HG02943 (cell line): ENCODE measurements at regions not wholly inside any gene's neighbourhood (a gene's known extent, or its start where the extent isn't known, plus 50 kb on each side); places are given as distances from the start of the nearest gene placed in this dataset.

Experiments
- ATAC-seq: cut with Tn5 transposase; IDR thresholded peaks from one replicate; pipeline ENCODE4 v1.9.1; 2021; ENCODE audit warnings: mild to moderate bottlenecking, low read depth, moderate library complexity; ENCODE audit not compliant: unreplicated experiment

- ATAC-seq = no peak
Observed at GRCh38 chr12:65648461-65648860, 175.8 kb upstream of the HMGA2 start.

GRCh38 chr12:65649126-65649525, 175.2 kb upstream of the HMGA2 start:
- ATAC-seq = no peak

GRCh38 chr12:65651060-65651459, 173.2 kb upstream of the HMGA2 start:
- no peak for ATAC-seq

- ATAC-seq = no peak
Observed at GRCh38 chr12:65653321-65653720, 171.0 kb upstream of the HMGA2 start.

- no peak for ATAC-seq
Observed at GRCh38 chr12:65653946-65654629, 170.2 kb upstream of the HMGA2 start.

- ATAC-seq = no peak
Observed at GRCh38 chr12:65655074-65655493, 169.2 kb upstream of the HMGA2 start.

GRCh38 chr12:65656156-65656882, 168.0 kb upstream of the HMGA2 start:
- no peak for ATAC-seq

DNA sequence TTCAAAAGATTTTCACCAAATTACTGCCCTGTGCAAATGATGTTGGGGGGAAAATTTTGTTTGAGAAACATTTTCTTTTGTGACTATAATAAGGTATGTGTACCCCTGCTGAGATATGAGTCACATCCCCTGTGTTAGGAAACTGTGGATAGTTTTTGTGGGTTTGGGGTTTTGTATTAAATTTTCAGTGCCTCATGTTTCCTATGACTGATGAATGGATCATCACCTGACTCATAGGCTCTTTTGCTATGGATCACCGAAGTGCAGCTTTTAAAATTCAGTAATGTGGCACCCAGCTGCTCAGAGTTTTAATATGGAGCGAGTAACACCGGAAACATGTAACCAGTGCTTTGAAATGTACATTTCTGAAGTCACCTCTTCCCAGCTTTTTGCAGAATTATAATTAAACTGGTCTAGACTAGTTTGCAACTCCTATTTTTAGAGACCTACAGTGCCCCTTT, 167.4 kb upstream of the HMGA2 start:
- ATAC-seq = no peak

GRCh38 chr12:65657635-65658034, 166.6 kb upstream of the HMGA2 start:
- ATAC-seq = no peak

GRCh38 chr12:65658360-65658759, 165.9 kb upstream of the HMGA2 start:
- no peak for ATAC-seq

- ATAC-seq = no peak
Observed at GRCh38 chr12:65659681-65660080, 164.6 kb upstream of the HMGA2 start.

DNA sequence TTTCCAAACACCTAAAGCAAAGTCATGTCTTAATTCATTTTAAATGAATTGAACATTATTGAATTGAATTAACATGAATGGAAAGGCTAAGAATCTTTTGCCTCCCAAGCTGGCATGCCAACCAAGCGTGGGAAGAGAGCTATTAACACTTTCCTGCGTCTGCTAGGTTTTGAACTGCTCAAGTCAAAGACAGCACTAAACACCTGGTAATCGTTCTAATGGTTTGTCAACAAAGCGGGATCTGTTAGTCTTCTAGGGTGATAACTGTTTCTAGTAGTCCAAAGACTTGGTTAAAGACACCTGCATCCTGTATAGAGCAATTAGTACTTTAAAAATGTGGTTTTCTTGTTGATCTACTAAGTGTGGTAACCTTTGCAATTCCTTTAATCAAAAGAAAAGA, 164.2 kb upstream of the HMGA2 start:
- ATAC-seq = no peak

DNA sequence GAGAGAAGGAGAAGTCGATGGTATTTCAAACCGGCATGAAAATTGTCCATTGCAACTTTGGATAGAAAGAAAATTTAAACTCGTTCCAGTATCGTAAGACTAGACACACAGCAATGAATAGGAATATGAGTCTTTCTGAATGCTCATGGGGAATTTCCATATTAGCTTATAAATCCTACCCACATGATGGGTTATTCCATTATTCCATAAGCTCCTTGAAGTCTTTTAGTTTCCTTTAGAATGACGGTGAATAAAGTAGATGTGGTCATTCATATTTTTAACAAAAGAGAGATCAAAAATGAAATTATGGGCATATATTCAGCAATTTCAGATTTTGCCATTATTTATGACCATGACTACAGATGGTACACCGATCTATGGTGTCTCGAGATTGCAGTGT, 163.4 kb upstream of the HMGA2 start:
- ATAC-seq = no peak

GRCh38 chr12:65662590-65662989, 161.7 kb upstream of the HMGA2 start:
- ATAC-seq = no peak

DNA sequence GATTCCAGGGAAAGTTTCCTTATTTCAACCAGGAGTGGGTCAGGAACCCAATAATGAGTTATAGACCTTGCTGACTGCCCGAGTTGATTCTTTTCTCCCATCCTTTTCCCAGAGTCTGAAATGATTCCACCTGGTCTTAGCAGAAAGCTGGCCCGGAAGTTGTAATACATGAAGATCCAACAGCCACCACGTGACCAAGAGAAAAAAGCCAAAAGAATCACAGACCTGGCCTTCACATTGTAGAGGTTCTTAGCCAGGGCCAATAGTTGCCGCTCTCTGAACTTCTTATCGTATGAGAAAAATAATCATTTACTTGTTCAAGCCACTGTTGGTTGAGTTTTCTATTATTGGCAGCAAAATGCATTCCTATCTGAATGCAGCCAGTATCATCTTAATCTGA, 161.2 kb upstream of the HMGA2 start:
- ATAC-seq = no peak

- ATAC-seq = no peak
Observed at GRCh38 chr12:65663648-65664047, 160.6 kb upstream of the HMGA2 start.

DNA sequence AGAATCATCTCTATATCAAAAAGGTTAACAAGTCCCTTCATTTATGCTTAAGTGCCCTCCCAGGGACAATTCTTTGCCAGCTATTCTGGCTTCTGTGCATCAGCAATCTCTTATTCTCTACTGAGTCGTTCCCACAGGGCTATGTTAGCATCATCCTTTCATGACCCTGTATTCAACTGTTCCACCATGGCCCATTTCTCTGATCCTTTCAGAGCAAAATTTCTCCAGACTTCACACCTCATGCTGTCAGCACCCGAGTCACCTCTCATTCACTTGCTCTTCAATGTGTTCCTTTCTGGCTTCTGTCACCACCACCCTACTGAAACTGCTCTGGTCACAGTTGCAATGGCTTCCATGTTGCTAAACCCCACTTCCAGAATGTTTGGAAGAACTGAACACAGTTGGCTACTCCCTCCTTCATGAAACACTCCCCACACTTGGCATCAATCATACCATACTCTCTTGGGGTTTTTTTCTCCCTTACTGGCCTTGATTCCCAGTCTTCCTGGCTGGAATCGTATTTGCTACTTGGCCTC, 159.5 kb upstream of the HMGA2 start:
- ATAC-seq = no peak

DNA sequence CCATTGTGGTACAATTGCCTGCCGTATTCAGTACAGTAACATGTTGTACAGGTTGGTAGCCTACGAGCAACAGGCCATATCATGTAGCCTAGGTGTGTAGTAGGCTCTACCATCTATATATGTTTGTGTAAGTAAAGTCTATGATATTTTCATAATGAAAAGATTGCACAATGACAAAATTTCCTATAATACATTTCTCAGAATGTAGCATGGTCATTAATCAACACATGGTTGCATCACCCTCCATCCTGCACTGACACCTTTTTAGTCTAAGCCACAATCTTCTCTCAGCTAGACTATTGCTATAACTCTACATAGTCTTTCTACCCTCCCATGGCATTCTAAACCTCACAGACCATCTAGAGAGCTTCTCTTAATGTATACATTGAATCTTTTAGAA, 158.5 kb upstream of the HMGA2 start:
- ATAC-seq = no peak

- ATAC-seq = no peak
Observed at GRCh38 chr12:65666876-65667275, 157.4 kb upstream of the HMGA2 start.

DNA sequence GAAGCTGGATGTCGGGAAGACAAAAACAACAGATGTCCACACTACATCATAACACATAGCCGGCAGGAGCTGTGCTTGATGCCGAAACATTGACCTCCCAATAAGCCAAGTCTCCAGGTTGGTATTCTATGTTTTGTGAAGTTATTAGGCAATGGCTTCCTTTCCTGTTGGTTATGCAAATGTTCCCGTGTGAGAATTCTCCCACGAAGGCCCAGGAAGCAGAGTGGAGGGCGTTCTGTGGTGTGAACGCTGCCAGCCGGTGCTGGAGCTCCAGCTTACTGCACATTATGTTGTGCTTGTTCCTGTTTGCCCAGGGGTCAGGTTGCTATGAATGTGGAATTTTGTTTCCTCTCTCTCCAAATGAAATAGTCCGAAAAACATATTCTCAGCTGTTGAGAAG, 156.4 kb upstream of the HMGA2 start:
- no peak for ATAC-seq

- ATAC-seq = no peak
Observed at GRCh38 chr12:65668981-65669695, 155.1 kb upstream of the HMGA2 start.
